Thoracic aorta (tissue), 2 donors: ENCODE measurements at regions not wholly inside any gene's neighbourhood (a gene's known extent, or its start where the extent isn't known, plus 50 kb on each side); places are given as distances from the start of the nearest gene placed in this dataset.

Source experiments
- ATAC-seq: fragments of 150-250 bp; one replicate; pipeline ENCODE4 v1.8.0; 2017; ENCODE audit warnings: low read depth; ENCODE audit not compliant: insufficient number of reproducible peaks, low FRiP score
- DNase-seq: peaks from one replicate; pipeline ENCODE4 v3.0.0-alpha.2; 2020; ENCODE audit warnings: low spot score
- H3K27ac ChIP-seq, 2 donors: fragments of 200-600 bp; sonication (generic); 1 replicate in 1 of 2; 2 replicates in 1 of 2; pipeline ENCODE4 v1.5.1; 2016; ENCODE audit warnings: mild to moderate bottlenecking in 2 of 2, moderate library complexity in 2 of 2
- H3K27me3 ChIP-seq: fragments of 200-600 bp; sonication (generic); replicated peaks from 2 replicates; pipeline ENCODE4 v1.6.0; 2016; ENCODE audit warnings: mild to moderate bottlenecking; ENCODE audit not compliant: insufficient read depth
- H3K36me3 ChIP-seq: fragments of 200-600 bp; sonication (generic); one replicate; pipeline ENCODE4 v1.5.1; 2016
- H3K4me1 ChIP-seq, 2 donors: fragments of 200-600 bp; sonication (generic); 1 replicate in 1 of 2; 2 replicates in 1 of 2; pipeline versions ENCODE4 v1.5.1 to v1.6.0; 2016; ENCODE audit warnings: low read depth in 2 of 2, mild to moderate bottlenecking in 1 of 2; ENCODE audit not compliant: control insufficient read depth in 1 of 2
- H3K4me3 ChIP-seq: fragments of 200-600 bp; sonication (generic); 2 replicates; pipeline ENCODE4 v1.5.1; 2016; ENCODE audit warnings: mild to moderate bottlenecking
- H3K9me3 ChIP-seq: fragments of 200-600 bp; sonication (generic); 2 replicates; pipeline ENCODE4 v1.5.1; 2016
- CTCF ChIP-seq: fragments of 200-600 bp; sonication (generic); IDR thresholded peaks from one replicate; pipeline ENCODE4 v1.5.1; 2019; ENCODE audit warnings: antibody characterized with exemption

- TF ChIP-seq CTCF: no peak
- no peak for DNase-seq
- Histone ChIP-seq H3K4me1 (no peaks in the 10 kb centered on the region), H3K27ac (no peak overlapping the region), H3K9me3 (no peaks in the 10 kb centered on the region), H3K27me3 (no peaks in the 10 kb centered on the region), H3K36me3 (no peaks in the 10 kb centered on the region), H3K4me3 (no peak overlapping the region)
- no peak for ATAC-seq
These were observed 886.3 kb upstream of the SEL1L start for GRCh38 chr14:82419933-82420332.

GRCh38 chr14:82420871-82421270 lies 887.2 kb upstream of the SEL1L start:
- no peak for DNase-seq
- no peaks in the 10 kb centered on the region for H3K4me1 ChIP-seq
- no peaks in the 10 kb centered on the region for H3K36me3 ChIP-seq
- TF ChIP-seq CTCF: no peak
- no peaks in the 10 kb centered on the region for H3K27me3 ChIP-seq
- H3K9me3 ChIP-seq: no peaks in the 10 kb centered on the region
- no peak for ATAC-seq
- H3K27ac ChIP-seq: no peak overlapping the region
- no peak overlapping the region for H3K4me3 ChIP-seq

GRCh38 chr14:82421286-82421685 lies 887.6 kb upstream of the SEL1L start:
- Histone ChIP-seq H3K36me3 (no peaks in the 10 kb centered on the region), H3K27ac (no peak overlapping the region), H3K4me3 (no peak overlapping the region), H3K27me3 (no peaks in the 10 kb centered on the region), H3K9me3 (no peaks in the 10 kb centered on the region), H3K4me1 (no peaks in the 10 kb centered on the region)
- DNase-seq (no peak), ATAC-seq (no peak)
- TF ChIP-seq CTCF: no peak

GRCh38 chr14:82422230-82422629 lies 888.6 kb upstream of the SEL1L start:
- H3K27me3 ChIP-seq: no peaks in the 10 kb centered on the region
- no peaks in the 10 kb centered on the region for H3K4me1 ChIP-seq
- ATAC-seq: no peak

GRCh38 chr14:82425261-82425660 lies 891.6 kb upstream of the SEL1L start:
- no peaks in the 10 kb centered on the region for H3K36me3 ChIP-seq
- DNase-seq (no peak), ATAC-seq (no peak)
- no peaks in the 10 kb centered on the region for H3K4me1 ChIP-seq
- no peak for TF ChIP-seq CTCF
- H3K27ac ChIP-seq: no peak overlapping the region
- H3K4me3 ChIP-seq: no peak overlapping the region
- no peaks in the 10 kb centered on the region for H3K27me3 ChIP-seq
- H3K9me3 ChIP-seq: no peaks in the 10 kb centered on the region

More at GRCh38 chr14:82422230-82422629, 888.6 kb upstream of the SEL1L start:
- Histone ChIP-seq H3K36me3 (no peaks in the 10 kb centered on the region), H3K4me3 (no peak overlapping the region), H3K9me3 (no peaks in the 10 kb centered on the region), H3K27ac (no peak overlapping the region)
- no peak for DNase-seq
- no peak for TF ChIP-seq CTCF
